K562 (cell line): ENCODE measurements at regions not wholly inside any gene's neighbourhood (a gene's known extent, or its start where the extent isn't known, plus 50 kb on each side); places are given as distances from the start of the nearest gene placed in this dataset.

ENCODE experiments used
- ATAC-seq: fragments of 200-7000 bp; cut with Tn5 transposase; 3 replicates; pipeline ENCODE4 v1.9.1; 2020; ENCODE audit warnings: moderate library complexity
- BruUV-seq: library from RNA; stranded (reverse); fragments of 400-500 nt; replicated peaks from 2 replicates; lab custom pipeline; 2021; lab: Mats Ljungman, UMichigan
- CTCF ChIA-PET: fragments of 300-600 bp; formaldehyde crosslinking; extraction: SDS; loops from one replicate; lab custom pipeline; 2021; ENCODE audit warnings: low intra/inter-chr PET ratio; lab: Yijun Ruan, JAX
- POLR2A ChIA-PET: fragments of 300-600, 350-650 bp; sonication (Branson Sonifier 250); formaldehyde crosslinking; extraction: SDS; loops from one replicate; lab custom pipeline; 2021; ENCODE audit warnings: antibody characterized with exemption, inconsistent platforms; lab: Yijun Ruan, JAX
- DNase-seq, 4 experiments: peaks; one replicate each; pipeline versions ENCODE4 v3.0.0 to v3.0.0-alpha.2; 2011 to 2018; ENCODE audit warnings: low spot score in 3 of 4, mixed read lengths in 3 of 4; ENCODE audit errors: extremely low read depth in 1 of 4
- FAIRE-seq: peaks from 2 replicates; lab custom pipeline; 2011; peaks lifted over from hg19 to GRCh38; lab: Jason Lieb, UNC
- H2AFZ ChIP-seq: 2 replicates; pipeline ENCODE4 v1.6.0; 2011; ENCODE audit warnings: low read depth, low read length, control low read depth, inconsistent platforms
- H3K27ac ChIP-seq: fragments of 200-600 bp; 3 replicates; pipeline ENCODE4 v1.8.0; 2011; ENCODE audit warnings: low read depth, mild to moderate bottlenecking, control low read depth, inconsistent platforms, low read length, moderate library complexity, mixed read lengths; ENCODE audit errors: extremely low read depth
- H3K27me3 ChIP-seq, 2 experiments: fragments of 300-600 bp in 1 of 2; 2 replicates in 1 of 2; 3 replicates in 1 of 2; pipeline versions ENCODE4 v1.6.0 to v1.8.0; 2011; ENCODE audit warnings: inconsistent platforms in 2 of 2, low read length in 2 of 2, mild to moderate bottlenecking in 1 of 2, mixed read lengths in 1 of 2, moderate library complexity in 1 of 2; ENCODE audit not compliant: control insufficient read depth in 2 of 2, insufficient read depth in 2 of 2
- H3K36me3 ChIP-seq: fragments of 300-600 bp; 3 replicates; pipeline ENCODE4 v1.8.0; 2011; ENCODE audit warnings: mild to moderate bottlenecking, low read length, inconsistent platforms; ENCODE audit not compliant: control insufficient read depth, insufficient read depth
- H3K4me1 ChIP-seq, 2 experiments: fragments of 200-600 bp in 1 of 2; replicated peaks in 1 of 2; 2 replicates in 1 of 2; 3 replicates in 1 of 2; pipeline versions ENCODE4 v1.5.1 to v1.8.0; 2011; ENCODE audit warnings: inconsistent platforms in 2 of 2, low read length in 2 of 2, mild to moderate bottlenecking in 1 of 2, mixed read lengths in 1 of 2, moderate library complexity in 1 of 2; ENCODE audit not compliant: control insufficient read depth in 2 of 2, insufficient read depth in 2 of 2
- H3K4me2 ChIP-seq: 2 replicates; pipeline ENCODE4 v1.6.1; 2011; ENCODE audit warnings: low read length, control low read depth, inconsistent platforms, mixed read lengths; ENCODE audit not compliant: insufficient read depth
- H3K4me3 ChIP-seq: fragments of 200-600 bp; sonication (generic), shearing (Covaris generic); 2 replicates; pipeline ENCODE4 v1.5.1; 2016; ENCODE audit warnings: control low read depth, inconsistent platforms
- H3K79me2 ChIP-seq: fragments of 200-600 bp; 3 replicates; pipeline ENCODE4 v1.8.0; 2011; ENCODE audit warnings: low read length, inconsistent platforms; ENCODE audit not compliant: control insufficient read depth, insufficient read depth
- H3K9ac ChIP-seq, 2 experiments: 2 replicates each; pipeline versions ENCODE4 v1.6.0 to v1.6.1; 2011; ENCODE audit warnings: low read depth in 2 of 2, low read length in 2 of 2, control low read depth in 1 of 2, inconsistent platforms in 1 of 2, mild to moderate bottlenecking in 1 of 2, mixed read lengths in 1 of 2; ENCODE audit not compliant: insufficient read depth in 1 of 2
- H3K9me1 ChIP-seq: one replicate; pipeline ENCODE4 v1.6.0; 2011; ENCODE audit warnings: inconsistent platforms, mild to moderate bottlenecking, low read length, moderate library complexity; ENCODE audit not compliant: control insufficient read depth, insufficient read depth
- H3K9me3 ChIP-seq: replicated peaks from 2 replicates; pipeline ENCODE4 v1.5.1; 2011; ENCODE audit warnings: low read depth, low read length, inconsistent platforms; ENCODE audit not compliant: control insufficient read depth, insufficient read depth
- H4K20me1 ChIP-seq: replicated peaks from 2 replicates; pipeline ENCODE4 v1.6.1; 2011; ENCODE audit warnings: low read length, inconsistent platforms, mixed read lengths; ENCODE audit not compliant: control insufficient read depth, insufficient read depth
- COPS2 ChIP-seq: fragments of 450-650 bp; conservative IDR thresholded peaks from 2 replicates; pipeline ENCODE4 v1.6.1; 2016; ENCODE audit warnings: mild to moderate bottlenecking, moderate library complexity
- ETV5 ChIP-seq: sonication (generic); formaldehyde crosslinking; IDR thresholded peaks from 2 replicates; pipeline ENCODE4 v1.4.0; 2020; ENCODE audit warnings: low read depth, mild to moderate bottlenecking, missing genetic modification reagents
- NCOA1 ChIP-seq: fragments of 450-650 bp; IDR thresholded peaks from 2 replicates; pipeline ENCODE4 v1.6.1; 2016; ENCODE audit warnings: low read depth
- SMAD3 ChIP-seq: fragments of 450-650 bp; formaldehyde crosslinking; conservative IDR thresholded peaks from 2 replicates; pipeline ENCODE4 v1.4.0; 2020; ENCODE audit warnings: mild to moderate bottlenecking
- SRSF1 ChIP-seq: fragments of 200-400 bp; formaldehyde crosslinking; IDR thresholded peaks from 2 replicates; pipeline ENCODE4 v1.6.1; 2017; ENCODE audit warnings: mild to moderate bottlenecking, low read depth, low read length, moderate library complexity
- U2AF1 ChIP-seq: fragments of 200-400 bp; formaldehyde crosslinking; optimal IDR thresholded peaks from 2 replicates; pipeline ENCODE3; 2017; ENCODE audit warnings: mild to moderate bottlenecking, low read depth, low read length, moderate library complexity
- ZNF395 ChIP-seq: fragments of 200-800 bp; sonication (Bioruptor generic); IDR thresholded peaks from 2 replicates; pipeline ENCODE4 v1.6.1; 2017; ENCODE audit warnings: missing genetic modification characterization, missing compliant biosample characterization
- WGBS: fragments of 100-300 bp; shearing (Covaris generic); methylation state at CpG from one replicate; pipeline ENCODE4 v1.1.6; 2016; ENCODE audit warnings: low coverage, mixed read lengths; ENCODE audit not compliant: insufficient coverage; ENCODE audit errors: missing lambda C conversion rate; 5-methylcytosine and 5-hydroxymethylcytosine counted together
- in situ Hi-C: fragments of 300-500 bp; cut with MboI; formaldehyde crosslinking; loops from 4 replicates; pipeline ENCODE4 v1.15.0; 2018; ENCODE audit warnings: inconsistent platforms, mixed read lengths
- intact Hi-C: fragments of 100-400 bp; cut with micrococcal nuclease; formaldehyde crosslinking; loops from 2 replicates; pipeline ENCODE4 v1.14.2; 2022

GRCh38 chr2:45184606-45185005, 175.4 kb upstream of the SIX2 start:
- Histone ChIP-seq H3K36me3 (no peaks in the 10 kb centered on the region), H3K27ac (no peak overlapping the region), H3K4me2 (no peak overlapping the region), H3K9me3 (no peaks in the 10 kb centered on the region), H3K4me1 (no peaks in the 10 kb centered on the region), H2AFZ (no peak overlapping the region), H3K9ac (no peak overlapping the region), H4K20me1 (no peaks in the 10 kb centered on the region; the same call in 1 of the 2 replicates), H3K27me3 (peaks cover 0 to 23% of the 10 kb centered on the region in 2 experiments; a peak in 2 of 5 replicates), H3K79me2 (no peaks in the 10 kb centered on the region), H3K4me3 (no peak overlapping the region), H3K9me1 (no peaks in the 10 kb centered on the region)
- ChIA-PET CTCF (no interaction called here), POLR2A (no interaction called here)
- no TSS peak for BruUV-seq
- WGBS: 0% methylated on average over 5 of the region's 5 CpGs
- DNase-seq (no peak), ATAC-seq (no peak), FAIRE-seq (no peak)
- TF ChIP-seq SRSF1: no peak
- TF ChIP-seq NCOA1: no peak
- no peak for TF ChIP-seq SMAD3
- TF ChIP-seq ETV5 (CRISPR knock-in tag): no peak
- no peak for TF ChIP-seq U2AF1
- TF ChIP-seq ZNF395 (CRISPR knock-in tag): no peak
- TF ChIP-seq COPS2: no peak
- in situ Hi-C loops (no loop called here), intact Hi-C loops (no loop called here)
